LHCN-M2 (cell line): ENCODE measurements at regions not wholly inside any gene's neighbourhood (a gene's known extent, or its start where the extent isn't known, plus 50 kb on each side); places are given as distances from the start of the nearest gene placed in this dataset.

Experiments
- DNase-seq: peaks from one replicate; pipeline ENCODE4 v3.0.0-alpha.2; 2012; ENCODE audit warnings: low read depth

DNA sequence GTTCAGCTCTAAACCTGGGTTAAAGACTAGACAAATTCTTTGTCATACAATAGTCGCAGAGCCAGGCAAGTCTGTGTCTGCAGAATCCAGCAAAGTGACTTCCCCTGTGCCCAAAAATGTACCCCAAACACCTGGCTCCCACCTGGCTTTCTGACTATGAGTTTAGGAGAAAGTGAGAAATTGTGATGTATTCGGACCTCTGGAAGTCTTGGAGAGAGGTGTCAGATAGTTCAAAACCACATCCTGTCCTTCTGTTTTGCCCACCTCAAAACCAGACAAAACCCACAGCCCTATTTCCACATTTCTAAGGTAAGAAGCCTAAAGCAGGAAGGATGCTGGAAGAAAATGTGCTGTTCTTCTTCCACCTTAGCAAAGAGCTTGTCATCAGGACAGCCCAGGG lies 63.8 kb upstream of the CLMP start:
- DNase-seq = no peak

- DNase-seq = no peak
Observed at GRCh38 chr11:123257370-123257769, 62.3 kb upstream of the CLMP start.

DNA sequence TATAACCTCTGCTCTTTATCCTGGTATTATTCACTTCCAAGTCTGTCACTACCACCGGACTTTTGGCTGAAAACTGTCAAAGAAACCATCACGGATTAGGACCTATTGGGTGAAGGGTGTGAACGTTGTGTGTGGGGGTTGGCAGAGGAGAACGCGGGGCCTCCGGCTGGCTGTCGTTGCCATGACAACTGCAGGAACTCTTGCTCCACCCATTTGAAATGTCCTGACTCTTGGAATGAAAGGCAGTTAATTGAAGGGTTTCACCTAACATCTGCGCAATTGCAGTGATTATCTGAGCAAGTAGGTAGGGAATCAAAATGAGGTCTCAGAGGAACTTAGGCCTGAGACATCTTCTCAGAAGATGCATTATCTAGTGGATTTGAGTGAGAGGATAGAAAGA lies 60.9 kb upstream of the CLMP start:
- DNase-seq = no peak

- no peak for DNase-seq
Observed at GRCh38 chr11:123254357-123254756, 59.3 kb upstream of the CLMP start.

GRCh38 chr11:123253911-123254310 lies 58.9 kb upstream of the CLMP start:
- peak; percentile 51 for DNase-seq

DNA sequence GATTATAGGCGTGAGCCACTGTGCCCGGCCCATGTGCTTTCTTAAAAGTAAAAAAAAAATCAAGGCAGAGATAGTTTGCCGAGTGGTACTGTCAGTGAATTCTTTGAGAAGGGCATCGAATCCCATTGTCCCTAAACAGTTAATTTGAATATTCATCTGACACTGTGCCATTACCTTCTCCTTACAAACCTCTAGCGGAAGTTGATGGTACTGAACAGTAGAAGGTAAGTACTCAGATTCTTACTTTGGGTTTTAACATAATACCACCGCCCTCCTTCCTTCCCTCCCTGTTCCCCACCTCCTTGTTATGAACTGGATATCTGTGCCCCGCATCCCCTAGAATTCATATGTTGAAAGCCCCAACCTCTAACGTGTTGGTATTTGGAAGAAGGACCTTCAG lies 58.2 kb upstream of the CLMP start:
- no peak for DNase-seq

DNA sequence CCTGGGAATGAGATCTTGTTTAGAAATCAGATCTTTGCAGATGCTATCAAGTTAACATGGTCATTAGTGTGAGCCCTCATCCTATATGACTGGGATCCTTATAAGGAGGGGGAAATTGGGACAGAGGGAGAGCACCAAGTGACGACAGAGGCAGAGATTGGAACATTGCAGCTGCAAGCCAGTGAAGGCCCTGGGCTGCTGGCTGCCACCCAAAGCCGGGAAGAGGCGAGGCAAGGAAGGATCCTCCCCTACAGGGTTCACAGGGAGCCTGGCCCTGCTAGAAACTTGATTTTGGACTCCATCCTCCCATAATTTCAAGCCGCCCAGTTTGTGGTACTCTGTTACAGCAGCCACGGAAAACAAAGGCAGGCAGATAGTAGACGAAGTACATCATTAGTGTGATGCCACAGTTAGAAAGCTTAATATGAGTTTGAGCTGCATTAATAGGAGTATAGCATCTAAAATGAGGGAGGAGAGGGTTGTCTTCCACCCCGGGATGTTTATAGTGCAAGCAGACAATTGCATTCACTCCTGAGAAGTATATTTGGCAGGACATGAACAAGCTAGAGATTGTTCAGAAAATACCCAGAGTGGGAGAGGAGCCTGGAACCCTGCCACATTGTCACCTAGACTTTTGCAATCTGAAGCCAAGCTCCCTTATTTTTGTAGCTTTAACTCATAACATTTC lies 56.8 kb upstream of the CLMP start:
- peak; percentile 19 for DNase-seq

DNA sequence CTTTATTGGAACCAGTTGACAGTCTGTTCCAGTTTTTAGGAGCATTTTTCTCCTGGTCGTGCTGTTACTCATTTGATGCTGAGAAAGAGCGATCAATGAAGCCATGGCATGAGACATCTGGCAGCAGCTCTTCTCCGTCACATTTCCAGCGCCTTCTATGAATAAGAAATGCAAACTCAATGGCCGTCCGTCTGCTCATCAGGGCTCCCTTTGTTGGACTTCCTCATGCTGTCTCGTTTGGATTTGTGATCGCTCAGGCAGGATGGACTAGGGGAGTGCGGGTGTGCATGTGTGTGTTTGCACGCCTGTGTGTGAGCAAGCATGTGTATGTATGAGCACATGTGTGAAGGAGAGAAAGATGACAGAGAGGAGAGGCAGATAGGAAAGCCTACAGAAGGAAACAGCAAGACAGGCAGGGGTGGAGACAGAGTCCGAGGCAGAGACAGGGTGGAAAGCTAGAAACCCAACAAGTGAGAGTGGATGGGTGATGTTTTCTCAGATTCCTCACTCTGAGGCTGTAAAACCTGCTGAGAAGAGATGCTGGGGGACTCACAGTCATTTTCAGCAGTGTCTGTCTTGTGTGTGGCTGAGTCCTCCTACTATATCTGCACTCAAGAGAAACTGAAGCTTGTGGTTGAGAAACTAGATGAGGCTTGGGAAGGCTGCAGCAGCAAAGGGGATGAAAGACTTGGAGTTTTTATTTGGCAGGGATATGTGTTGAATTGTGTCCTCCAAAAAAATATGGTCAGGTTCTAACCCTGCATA lies 56.0 kb upstream of the CLMP start:
- DNase-seq = no peak

DNA sequence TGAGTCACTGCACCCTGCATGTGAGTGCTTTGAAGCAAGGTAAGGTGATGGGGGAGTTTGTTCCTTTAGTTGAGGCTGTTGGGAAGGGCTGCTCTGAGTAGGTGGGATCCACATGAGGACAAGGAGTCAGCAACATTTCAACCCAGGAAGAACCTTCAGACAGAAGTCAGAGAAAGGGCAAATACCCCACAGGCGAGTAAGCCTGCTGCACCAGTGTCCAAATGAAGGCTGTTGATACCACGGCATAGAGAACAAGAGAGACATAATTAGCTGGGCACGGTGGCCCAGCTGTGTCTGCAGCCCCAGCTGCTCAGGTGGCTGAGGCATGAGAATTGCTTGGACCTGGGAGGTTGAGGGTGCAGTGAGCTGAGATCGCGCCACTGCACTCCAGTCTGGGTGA lies 54.3 kb upstream of the CLMP start:
- peak; percentile 44 for DNase-seq

- no peak for DNase-seq
Observed at GRCh38 chr11:123247813-123248379, 52.8 kb upstream of the CLMP start.

- DNase-seq = no peak
Observed at GRCh38 chr11:123247496-123247799, 52.4 kb upstream of the CLMP start.

DNA sequence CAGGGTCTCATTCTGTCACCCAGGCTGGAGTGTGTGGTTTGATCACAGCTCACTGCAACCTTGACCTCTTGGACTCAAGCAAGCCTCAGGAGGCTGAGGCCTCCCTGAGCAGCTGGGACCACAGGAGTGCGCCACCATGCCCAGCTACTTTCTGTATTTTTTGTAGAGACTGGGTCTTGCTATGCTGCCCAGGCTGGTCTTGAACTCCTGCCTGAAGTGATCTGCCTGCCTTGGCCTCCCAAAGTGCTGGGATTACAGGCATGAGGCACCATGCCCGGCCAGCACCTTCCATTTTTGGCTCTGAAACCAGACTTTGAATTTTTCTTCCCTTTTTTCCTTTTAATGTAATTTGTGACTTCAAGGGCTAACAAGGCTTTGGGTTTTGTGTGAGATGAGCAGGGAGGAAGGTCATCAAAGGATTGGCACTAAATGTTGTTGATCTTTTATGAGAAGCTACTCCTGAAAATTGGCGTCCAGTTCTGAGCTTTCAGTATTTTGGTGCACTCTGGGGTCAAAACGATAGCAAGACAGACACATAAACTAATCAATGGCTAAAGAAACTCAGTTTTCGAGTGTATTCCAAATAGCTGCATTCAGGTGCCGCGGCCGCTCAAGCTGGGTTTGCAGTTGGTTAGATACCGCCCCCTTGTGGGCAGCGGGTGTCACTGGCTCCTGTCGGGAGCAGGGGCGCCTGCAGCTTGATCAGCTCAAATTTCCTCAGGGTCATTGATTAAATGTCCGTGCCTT lies 51.9 kb upstream of the CLMP start:
- DNase-seq = peak; percentile 63

GRCh38 chr11:123245567-123245966 lies 50.5 kb upstream of the CLMP start:
- no peak for DNase-seq
